Chondrocyte (in vitro differentiated cells): ENCODE measurements at regions not wholly inside any gene's neighbourhood (a gene's known extent, or its start where the extent isn't known, plus 50 kb on each side); places are given as distances from the start of the nearest gene placed in this dataset.

Source experiments
- DNase-seq: peaks from one replicate; pipeline ENCODE4 v3.0.0; 2021; ENCODE audit warnings: mixed read lengths, low spot score
- H3K27ac Mint-ChIP-seq: one replicate; pipeline ENCODE4 v1.8.0; 2021; ENCODE audit warnings: mild to moderate bottlenecking, moderate library complexity, mixed read lengths; ENCODE audit not compliant: unreplicated experiment
- H3K27me3 Mint-ChIP-seq: 2 replicates; pipeline ENCODE4 v1.8.0; 2021; ENCODE audit warnings: low read depth, mixed read lengths
- H3K36me3 Mint-ChIP-seq: 2 replicates; pipeline ENCODE4 v1.8.0; 2021; ENCODE audit warnings: low read depth, mixed read lengths
- H3K4me1 Mint-ChIP-seq: 2 replicates; pipeline ENCODE4 v1.8.0; 2021; ENCODE audit warnings: low read depth, mild to moderate bottlenecking, mixed read lengths
- H3K4me3 Mint-ChIP-seq: one replicate; pipeline ENCODE4 v1.8.0; 2021; ENCODE audit warnings: mild to moderate bottlenecking, moderate library complexity, mixed read lengths; ENCODE audit not compliant: unreplicated experiment
- H3K9me3 Mint-ChIP-seq: 2 replicates; pipeline ENCODE4 v1.8.0; 2021; ENCODE audit warnings: low read depth, mixed read lengths
- CTCF ChIP-seq: fragments of 200-600 bp; sonication (generic); IDR thresholded peaks from 2 replicates; pipeline ENCODE4 v1.5.0; 2021; ENCODE audit warnings: antibody characterized with exemption, mild to moderate bottlenecking, moderate library complexity

GRCh38 chr6:147749331-147749730 is 240.8 kb downstream of the SAMD5 start:
- H3K36me3 Mint-ChIP-seq: no peaks in the 10 kb centered on the region
- H3K4me1 Mint-ChIP-seq: peaks cover 14% of the 10 kb centered on the region
- DNase-seq: no peak
- TF ChIP-seq CTCF: no peak
- H3K27me3 Mint-ChIP-seq: no peaks in the 10 kb centered on the region
- no peaks in the 10 kb centered on the region for H3K9me3 Mint-ChIP-seq
- H3K27ac Mint-ChIP-seq: no peak overlapping the region
- no peak overlapping the region for H3K4me3 Mint-ChIP-seq

- no peak for TF ChIP-seq CTCF
- no peaks in the 10 kb centered on the region for H3K27me3 Mint-ChIP-seq
- no peaks in the 10 kb centered on the region for H3K36me3 Mint-ChIP-seq
Measured at GRCh38 chr6:147750413-147750812, 241.9 kb downstream of the SAMD5 start.

GRCh38 chr6:147751232-147751631 is 242.7 kb downstream of the SAMD5 start:
- no peak overlapping the region for H3K27ac Mint-ChIP-seq
- no peak for DNase-seq
- H3K4me1 Mint-ChIP-seq: peaks cover 14% of the 10 kb centered on the region
- H3K4me3 Mint-ChIP-seq: no peak overlapping the region
- peaks cover 9% of the 10 kb centered on the region for H3K9me3 Mint-ChIP-seq
- no peak for TF ChIP-seq CTCF
- H3K27me3 Mint-ChIP-seq: no peaks in the 10 kb centered on the region
- no peaks in the 10 kb centered on the region for H3K36me3 Mint-ChIP-seq

More at GRCh38 chr6:147750413-147750812, 241.9 kb downstream of the SAMD5 start:
- no peak overlapping the region for H3K27ac Mint-ChIP-seq
- H3K4me1 Mint-ChIP-seq: peaks cover 14% of the 10 kb centered on the region
- H3K9me3 Mint-ChIP-seq: peaks cover 9% of the 10 kb centered on the region
- H3K4me3 Mint-ChIP-seq: no peak overlapping the region
- no peak for DNase-seq

GRCh38 chr6:147752689-147753403 is 244.4 kb downstream of the SAMD5 start:
- Mint-ChIP-seq H3K4me3 (no peak overlapping the region), H3K9me3 (peaks cover 9% of the 10 kb centered on the region), H3K36me3 (no peaks in the 10 kb centered on the region), H3K27me3 (no peaks in the 10 kb centered on the region), H3K4me1 (peaks cover 14% of the 10 kb centered on the region), H3K27ac (peak overlapping the region; percentile 68)
- peak; percentile 43 for TF ChIP-seq CTCF
- no peak for DNase-seq

GRCh38 chr6:147755999-147756398 is 247.5 kb downstream of the SAMD5 start:
- DNase-seq: no peak
- Mint-ChIP-seq H3K36me3 (no peaks in the 10 kb centered on the region), H3K9me3 (peaks cover 9% of the 10 kb centered on the region), H3K27ac (no peak overlapping the region), H3K4me3 (no peak overlapping the region), H3K4me1 (peaks cover 14% of the 10 kb centered on the region), H3K27me3 (no peaks in the 10 kb centered on the region)
- TF ChIP-seq CTCF: no peak
